HUES64 (cell line): ENCODE measurements at regions not wholly inside any gene's neighbourhood (a gene's known extent, or its start where the extent isn't known, plus 50 kb on each side); places are given as distances from the start of the nearest gene placed in this dataset.

Experiments used
- H3K27ac ChIP-seq: 2 replicates; pipeline ENCODE4 v1.7.0; 2013; ENCODE audit warnings: low read depth, low read length, inconsistent platforms
- H3K27me3 ChIP-seq: 2 replicates; pipeline ENCODE4 v1.6.1; 2013; ENCODE audit warnings: mild to moderate bottlenecking, low read length; ENCODE audit not compliant: insufficient read depth
- H3K36me3 ChIP-seq: 2 replicates; pipeline ENCODE4 v1.6.1; 2013; ENCODE audit warnings: mild to moderate bottlenecking, low read length; ENCODE audit not compliant: insufficient read depth
- H3K4me1 ChIP-seq: 2 replicates; pipeline ENCODE4 v1.6.1; 2013; ENCODE audit warnings: mild to moderate bottlenecking, low read length, moderate library complexity; ENCODE audit not compliant: insufficient read depth
- H3K4me3 ChIP-seq: 2 replicates; pipeline ENCODE4 v1.5.1; 2013; ENCODE audit warnings: mild to moderate bottlenecking, low read length, moderate library complexity
- H3K9ac ChIP-seq: 2 replicates; pipeline ENCODE4 v1.6.1; 2013; ENCODE audit warnings: mild to moderate bottlenecking, low read depth, low read length
- H3K9me3 ChIP-seq: 2 replicates; pipeline ENCODE4 v1.6.1; 2013; ENCODE audit warnings: low read depth, low read length; ENCODE audit not compliant: insufficient read depth
- WGBS: fragments of 150-250, 120-280 bp; methylation state at CpG from one replicate; pipeline ENCODE4 v1.1.7; 2013; ENCODE audit warnings: missing lambda C conversion rate; 5-methylcytosine and 5-hydroxymethylcytosine counted together

DNA sequence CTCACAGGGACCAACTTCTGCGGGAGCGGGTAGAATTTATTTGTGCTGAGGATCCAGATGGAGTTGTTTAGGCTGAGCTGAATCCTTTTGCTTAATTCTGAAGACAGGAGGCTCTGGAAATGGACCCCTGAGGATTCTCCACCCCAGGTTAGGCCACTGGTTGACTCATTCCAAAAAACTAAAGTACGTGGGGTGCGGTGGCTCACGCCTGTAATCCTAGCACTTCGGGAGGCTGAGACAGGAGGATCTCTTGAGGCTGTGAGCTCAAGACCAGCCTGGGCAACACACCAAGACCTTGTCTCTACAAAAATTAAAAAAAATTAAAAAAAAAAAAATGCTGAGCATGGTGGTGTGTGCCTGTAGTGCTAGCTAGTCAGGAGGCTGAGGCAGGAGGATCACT, 76.3 kb upstream of the MAP1LC3B2 start:
- 96% methylated on average over 6 of the region's 6 CpGs for WGBS
- H3K9me3 ChIP-seq: peaks cover 4% of the 10 kb centered on the region; the same call in 1 of the 2 replicates
- no peak overlapping the region for H3K27ac ChIP-seq
- no peaks in the 10 kb centered on the region for H3K4me1 ChIP-seq
- no peak overlapping the region for H3K4me3 ChIP-seq
- no peaks in the 10 kb centered on the region for H3K36me3 ChIP-seq
- H3K27me3 ChIP-seq: no peaks in the 10 kb centered on the region
- H3K9ac ChIP-seq: no peak overlapping the region

DNA sequence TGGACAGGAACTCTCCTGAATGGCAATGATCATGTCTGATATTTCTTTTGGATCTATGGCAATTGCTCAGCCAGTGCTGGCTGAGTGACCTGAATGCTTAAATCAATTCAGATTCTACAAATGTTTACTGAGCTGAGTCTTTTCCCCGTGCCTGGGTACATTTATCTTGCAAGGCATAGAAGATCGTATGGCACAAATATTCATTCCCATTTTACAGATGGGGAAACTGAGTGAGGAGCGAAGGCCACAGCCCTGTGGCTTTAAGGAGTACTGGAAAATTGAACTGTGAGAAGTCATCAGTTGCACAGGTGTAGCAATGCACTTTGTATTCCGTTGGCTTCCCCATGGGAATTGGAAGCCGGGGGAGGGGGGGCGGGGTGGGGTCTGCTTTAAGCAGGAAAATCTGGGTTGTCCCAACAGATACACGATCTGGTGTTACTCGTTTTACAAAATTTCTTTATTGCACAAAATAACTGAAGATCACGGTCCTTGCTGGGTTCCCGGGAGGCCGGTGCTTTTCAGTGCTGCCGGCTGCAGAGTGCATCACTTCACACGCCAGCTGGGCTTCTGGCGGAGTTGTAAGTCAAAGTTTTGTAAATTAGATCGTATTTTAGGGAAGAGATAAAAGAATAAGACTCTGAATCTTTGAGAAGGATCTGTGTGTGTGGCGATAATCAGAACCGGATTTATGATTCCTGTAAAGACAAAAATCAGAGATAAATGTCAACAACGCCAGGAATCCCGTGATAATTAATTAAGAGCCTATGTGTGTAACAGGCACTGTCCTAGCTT, 75.0 kb upstream of the MAP1LC3B2 start:
- Histone ChIP-seq H3K4me3 (no peak overlapping the region), H3K36me3 (no peaks in the 10 kb centered on the region), H3K9me3 (peaks cover 8% of the 10 kb centered on the region), H3K9ac (no peak overlapping the region), H3K27me3 (no peaks in the 10 kb centered on the region), H3K4me1 (no peaks in the 10 kb centered on the region), H3K27ac (no peak overlapping the region)
- 93% methylated on average over 19 of the region's 19 CpGs for WGBS

DNA sequence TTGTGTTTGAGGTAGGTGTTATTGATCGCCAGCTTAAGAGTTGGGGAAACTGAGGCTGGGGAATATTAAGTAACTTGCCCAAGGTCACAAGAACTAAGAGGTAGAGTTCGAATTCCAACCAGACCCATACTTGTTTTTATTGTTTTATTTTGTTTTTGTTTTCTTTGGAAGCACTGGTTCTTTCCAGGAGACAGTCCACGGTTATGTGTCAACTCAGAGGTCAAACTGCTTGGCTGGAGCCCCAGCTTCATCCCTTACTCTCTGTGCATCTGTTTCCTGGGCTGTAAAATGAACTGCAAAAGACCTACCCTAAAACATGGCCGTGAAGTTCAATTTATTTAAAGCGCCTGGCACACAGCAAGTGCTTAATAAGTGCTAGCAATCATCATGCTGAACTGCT, 74.4 kb upstream of the MAP1LC3B2 start:
- no peak overlapping the region for H3K27ac ChIP-seq

DNA sequence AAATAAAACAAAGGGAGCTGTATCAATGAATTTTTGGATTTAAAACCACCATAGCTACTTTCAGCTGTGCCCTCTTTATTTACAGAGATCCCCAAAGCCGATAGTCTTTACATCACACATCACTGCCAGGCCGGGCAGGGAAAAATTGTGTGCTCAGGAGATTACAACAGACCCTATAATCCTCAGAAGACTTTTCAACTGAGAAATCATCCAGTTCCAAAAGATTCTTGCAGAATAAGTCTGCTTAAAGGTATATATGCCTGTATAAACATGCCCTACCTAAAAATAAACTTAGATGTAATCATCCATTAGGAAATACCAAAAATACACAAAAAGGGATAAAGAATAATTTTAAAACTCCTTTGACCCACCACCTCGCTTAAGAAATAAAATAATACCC, 70.1 kb upstream of the MAP1LC3B2 start:
- peaks cover 8% of the 10 kb centered on the region for H3K9me3 ChIP-seq
- H3K27ac ChIP-seq: no peak overlapping the region
- H3K4me1 ChIP-seq: no peaks in the 10 kb centered on the region
- no peak overlapping the region for H3K9ac ChIP-seq
- H3K27me3 ChIP-seq: no peaks in the 10 kb centered on the region
- no peaks in the 10 kb centered on the region for H3K36me3 ChIP-seq
- H3K4me3 ChIP-seq: no peak overlapping the region
- WGBS: 97% methylated on average over 3 of the region's 3 CpGs

More for the DNA sequence above, 74.4 kb upstream of the MAP1LC3B2 start:
- no peaks in the 10 kb centered on the region for H3K4me1 ChIP-seq
- H3K9ac ChIP-seq: no peak overlapping the region
- H3K36me3 ChIP-seq: no peaks in the 10 kb centered on the region
- H3K27me3 ChIP-seq: no peaks in the 10 kb centered on the region
- WGBS: 95% methylated on average over 5 of the region's 5 CpGs
- H3K4me3 ChIP-seq: no peak overlapping the region
- peaks cover 8% of the 10 kb centered on the region for H3K9me3 ChIP-seq

DNA sequence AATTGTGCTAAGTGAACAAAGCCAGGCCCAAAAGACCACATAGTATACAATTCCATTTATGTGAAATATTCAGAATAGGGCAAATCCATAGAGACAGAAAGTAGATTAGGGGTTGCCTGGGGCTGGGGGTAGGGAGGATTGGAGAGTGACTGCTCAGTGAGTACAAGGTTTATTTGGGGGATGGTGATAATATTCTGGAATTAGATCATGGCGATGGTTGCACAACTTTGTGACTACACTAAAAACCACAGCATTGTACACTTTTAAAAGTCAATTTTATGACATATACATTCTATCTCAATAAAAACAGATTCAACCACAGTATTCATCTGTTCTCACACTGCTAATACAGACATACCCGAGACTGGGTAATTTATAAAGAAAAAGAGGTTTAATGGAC, 68.7 kb upstream of the MAP1LC3B2 start:
- Histone ChIP-seq H3K4me1 (no peaks in the 10 kb centered on the region), H3K9me3 (peaks cover 8% of the 10 kb centered on the region), H3K36me3 (no peaks in the 10 kb centered on the region), H3K4me3 (no peak overlapping the region), H3K27ac (no peak overlapping the region), H3K9ac (no peak overlapping the region), H3K27me3 (no peaks in the 10 kb centered on the region)
- 100% methylated on average over 2 of the region's 2 CpGs for WGBS

DNA sequence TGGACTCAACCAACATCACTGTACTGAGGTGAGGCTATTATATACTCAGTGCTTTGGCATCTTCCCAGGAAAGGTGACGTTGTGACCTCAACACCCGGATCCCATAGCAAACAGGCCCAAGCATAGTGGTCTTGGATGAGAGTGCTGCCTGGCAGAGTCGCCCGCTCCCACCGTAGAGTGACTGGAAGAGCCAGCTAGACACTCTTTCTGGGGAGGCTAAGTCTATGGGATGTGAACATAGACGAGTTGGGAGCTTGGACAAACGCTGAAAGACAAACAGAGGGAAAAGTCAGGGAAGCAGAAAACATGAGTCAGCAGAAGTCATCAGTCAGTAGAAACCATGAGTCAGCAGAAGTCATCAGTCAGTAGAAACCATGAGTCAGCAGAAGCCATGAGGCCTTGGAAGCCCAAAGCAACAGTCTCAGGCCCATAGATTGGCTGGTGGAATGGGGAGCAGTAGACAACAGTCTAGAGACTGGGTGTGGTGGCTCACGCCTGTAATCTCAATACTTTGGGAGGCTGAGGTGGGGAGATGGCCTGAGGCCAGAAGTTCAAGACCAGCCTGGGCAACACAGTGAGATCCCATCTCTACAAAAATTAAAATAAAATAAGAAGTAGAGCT, 66.4 kb upstream of the MAP1LC3B2 start:
- no peaks in the 10 kb centered on the region for H3K27me3 ChIP-seq
- no peaks in the 10 kb centered on the region for H3K4me1 ChIP-seq
- peaks cover 6% of the 10 kb centered on the region; the same call in 1 of the 2 replicates for H3K9me3 ChIP-seq
- no peak overlapping the region for H3K27ac ChIP-seq
- WGBS: 93% methylated on average over 8 of the region's 8 CpGs
- no peak overlapping the region for H3K9ac ChIP-seq
- no peaks in the 10 kb centered on the region for H3K36me3 ChIP-seq
- no peak overlapping the region for H3K4me3 ChIP-seq

DNA sequence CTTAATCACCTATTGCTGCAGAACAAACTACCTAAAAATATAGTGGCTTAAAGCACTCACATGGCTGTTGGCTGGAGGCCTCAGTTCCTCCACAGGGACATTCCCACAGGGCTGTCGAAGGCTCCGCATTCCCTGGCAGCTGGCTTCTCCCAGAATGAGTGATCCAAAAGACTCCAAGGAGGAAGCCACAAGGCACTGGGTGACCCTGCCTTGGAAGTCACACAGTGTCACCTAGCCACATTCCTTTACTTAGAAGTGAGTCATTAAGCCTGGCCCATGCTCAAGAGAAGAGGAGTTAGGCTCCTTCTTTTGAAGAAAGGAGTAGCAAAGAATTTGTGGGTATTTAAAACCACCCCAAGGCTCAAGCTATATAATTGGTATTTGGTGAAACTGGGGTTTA, 63.9 kb upstream of the MAP1LC3B2 start:
- no peak overlapping the region for H3K4me3 ChIP-seq
- no peak overlapping the region for H3K9ac ChIP-seq
- H3K4me1 ChIP-seq: no peaks in the 10 kb centered on the region
- 88% methylated on average over 2 of the region's 2 CpGs for WGBS
- no peak overlapping the region for H3K27ac ChIP-seq
- no peaks in the 10 kb centered on the region for H3K27me3 ChIP-seq
- no peaks in the 10 kb centered on the region for H3K9me3 ChIP-seq
- H3K36me3 ChIP-seq: no peaks in the 10 kb centered on the region

DNA sequence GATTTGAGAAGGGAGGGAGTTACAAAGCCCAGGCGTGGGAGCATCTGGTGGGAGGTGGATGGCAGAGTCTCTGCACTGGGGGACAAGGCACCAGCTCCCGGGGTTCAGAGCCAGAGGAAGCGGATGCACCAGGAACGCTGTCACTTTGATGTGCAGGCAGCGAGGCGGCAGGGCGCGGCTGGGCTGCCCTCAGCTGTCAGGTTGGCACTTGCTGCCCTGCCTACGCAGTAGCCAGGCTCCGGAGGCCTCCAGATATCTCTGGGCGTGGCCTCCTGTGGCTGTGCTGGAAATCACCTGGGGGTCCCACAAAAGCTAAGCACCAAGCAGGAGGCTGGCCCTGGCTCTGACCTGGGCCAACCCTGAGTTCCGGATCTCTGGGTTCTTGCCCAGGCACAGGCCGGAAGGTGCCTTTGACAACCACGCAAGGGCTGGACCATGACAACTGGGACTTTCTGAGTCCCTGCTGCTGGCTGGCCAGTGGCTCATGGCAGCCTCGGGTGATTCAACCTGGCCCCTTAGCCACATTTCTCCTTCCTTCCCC, 62.1 kb upstream of the MAP1LC3B2 start:
- H3K9me3 ChIP-seq: no peaks in the 10 kb centered on the region
- no peaks in the 10 kb centered on the region for H3K4me1 ChIP-seq
- H3K36me3 ChIP-seq: no peaks in the 10 kb centered on the region
- no peak overlapping the region for H3K27ac ChIP-seq
- H3K9ac ChIP-seq: no peak overlapping the region
- H3K4me3 ChIP-seq: no peak overlapping the region
- WGBS: 90% methylated on average over 15 of the region's 15 CpGs
- no peaks in the 10 kb centered on the region for H3K27me3 ChIP-seq

DNA sequence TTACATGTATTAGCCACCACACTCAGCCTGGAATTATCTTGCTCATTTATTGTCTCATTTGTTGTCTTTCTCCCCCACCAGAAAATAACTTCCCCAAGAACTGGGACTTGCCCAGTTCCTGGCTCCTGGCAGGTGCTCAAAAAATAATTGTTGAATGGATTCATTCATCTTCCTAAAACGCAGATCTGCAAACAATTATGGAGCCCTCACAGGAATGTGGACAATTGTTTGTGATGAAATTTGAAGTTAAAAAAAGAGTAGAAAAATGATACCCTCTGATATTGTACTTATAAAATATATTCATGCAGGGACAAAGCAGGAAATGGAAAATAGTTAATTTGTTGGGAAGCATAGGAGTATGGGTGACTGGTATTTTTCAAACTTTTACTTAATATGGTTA, 60.7 kb upstream of the MAP1LC3B2 start:
- H3K36me3 ChIP-seq: no peaks in the 10 kb centered on the region
- no peak overlapping the region for H3K4me3 ChIP-seq
- no peaks in the 10 kb centered on the region for H3K9me3 ChIP-seq
- no peaks in the 10 kb centered on the region for H3K4me1 ChIP-seq
- 96% methylated on average over 1 of the region's 1 CpG for WGBS
- no peaks in the 10 kb centered on the region for H3K27me3 ChIP-seq
- H3K27ac ChIP-seq: no peak overlapping the region
- no peak overlapping the region for H3K9ac ChIP-seq

DNA sequence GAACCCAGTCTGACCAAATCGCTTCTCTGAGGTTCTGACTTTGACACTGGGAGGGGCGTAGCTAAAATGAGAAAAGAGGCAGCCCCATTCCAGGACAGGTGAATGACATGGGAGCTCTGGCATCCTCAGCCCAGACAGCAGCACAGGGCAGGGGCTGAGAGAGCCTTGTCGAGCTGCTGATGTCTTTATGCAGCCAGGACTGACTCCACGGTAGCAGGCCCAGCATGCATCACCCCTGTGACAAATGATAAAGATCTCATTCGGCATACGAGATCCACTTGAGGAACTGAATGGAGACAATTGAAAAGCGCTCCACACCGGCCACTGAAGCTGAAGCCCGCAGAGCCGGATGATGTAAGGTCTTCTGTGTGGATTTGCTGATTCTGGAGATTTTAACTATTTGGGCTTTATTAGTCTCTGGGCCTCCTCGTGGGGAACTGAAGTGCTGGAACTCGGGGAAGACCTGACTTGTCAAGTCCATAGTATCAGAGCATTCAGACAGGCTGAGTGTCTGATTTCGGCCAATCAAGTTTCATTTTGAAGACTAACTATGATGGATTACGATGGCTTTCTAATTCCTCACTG, 56.9 kb upstream of the MAP1LC3B2 start:
- H3K4me1 ChIP-seq: peaks cover 5% of the 10 kb centered on the region; the same call in 1 of the 2 replicates

DNA sequence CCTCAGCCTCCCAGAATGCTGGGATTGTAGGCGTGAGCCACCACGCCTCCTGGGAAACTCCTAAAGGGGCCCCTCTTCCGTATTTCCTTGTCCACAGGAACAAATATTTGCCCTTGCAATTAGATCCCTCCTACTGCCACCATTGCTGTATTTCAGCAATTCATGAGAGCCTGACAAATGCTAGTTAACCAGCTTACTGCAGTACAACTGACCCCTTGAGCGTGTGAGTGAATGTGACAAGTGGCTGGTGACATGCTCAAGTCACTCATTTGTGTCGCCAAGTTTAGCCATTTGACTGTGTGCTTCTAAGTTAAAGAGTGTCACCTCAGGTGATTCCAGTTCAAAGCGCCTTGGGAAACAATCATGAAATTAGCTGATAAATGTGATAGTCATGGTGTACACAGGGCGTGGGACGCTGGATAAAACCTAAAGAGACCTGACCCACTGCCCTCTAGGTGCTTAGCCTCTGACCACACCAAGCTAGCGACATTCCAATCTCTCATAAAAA, 56.1 kb upstream of the MAP1LC3B2 start:
- peaks cover 8% of the 10 kb centered on the region for H3K4me1 ChIP-seq
- H3K9ac ChIP-seq: no peak overlapping the region
- 91% methylated on average over 9 of the region's 9 CpGs for WGBS
- no peaks in the 10 kb centered on the region for H3K9me3 ChIP-seq
- no peak overlapping the region for H3K4me3 ChIP-seq
- H3K36me3 ChIP-seq: no peaks in the 10 kb centered on the region
- no peak overlapping the region for H3K27ac ChIP-seq
- H3K27me3 ChIP-seq: no peaks in the 10 kb centered on the region

More for the DNA sequence above, 56.9 kb upstream of the MAP1LC3B2 start:
- 80% methylated on average over 14 of the region's 14 CpGs for WGBS
- Histone ChIP-seq H3K9ac (no peak overlapping the region), H3K9me3 (no peaks in the 10 kb centered on the region), H3K4me3 (no peak overlapping the region), H3K36me3 (no peaks in the 10 kb centered on the region), H3K27ac (no peak overlapping the region), H3K27me3 (no peaks in the 10 kb centered on the region)
